ENCODE measurements at regions not wholly inside any gene's neighbourhood (a gene's known extent, or its start where the extent isn't known, plus 50 kb on each side); places are given as distances from the start of the nearest gene placed in this dataset.
A peak's percentile ranks its signal among the peaks of the same experiment; 100 is the strongest.
"Not testable (repeated sequence)": the region's sequence is repeated elsewhere in the genome, so short reads cannot be mapped to it uniquely, and the experiment has no call there.

- DNase-seq = no peak
Measured at GRCh38 chr7:19376538-19376937, 231.3 kb upstream of the FERD3L start.

GRCh38 chr7:19375976-19376375, 230.8 kb upstream of the FERD3L start:
- no peak for DNase-seq

GRCh38 chr7:19373334-19373733, 228.1 kb upstream of the FERD3L start:
- DNase-seq = no peak

GRCh38 chr7:19369806-19370205, 224.6 kb upstream of the FERD3L start:
- no peak for DNase-seq

GRCh38 chr7:19369182-19369581, 224.0 kb upstream of the FERD3L start:
- no peak for DNase-seq

GRCh38 chr7:19368491-19368925, 223.3 kb upstream of the FERD3L start:
- peak; percentile 49 for DNase-seq

GRCh38 chr7:19364950-19365349, 219.7 kb upstream of the FERD3L start:
- no peak for DNase-seq

GRCh38 chr7:19362099-19362498, 216.9 kb upstream of the FERD3L start:
- no peak for DNase-seq

- DNase-seq = no peak
Measured at GRCh38 chr7:19353180-19353579, 208.0 kb upstream of the FERD3L start.

GRCh38 chr7:19352305-19352695, 207.1 kb upstream of the FERD3L start:
- no peak for DNase-seq

- no peak for DNase-seq
Measured at GRCh38 chr7:19351341-19352304, 206.4 kb upstream of the FERD3L start.

- DNase-seq = no peak
Measured at GRCh38 chr7:19339512-19339911, 194.3 kb upstream of the FERD3L start.

- DNase-seq = not testable (repeated sequence)
Measured at GRCh38 chr7:19338512-19338911, 193.3 kb upstream of the FERD3L start.

GRCh38 chr7:19336836-19337383, 191.7 kb upstream of the FERD3L start:
- no peak for DNase-seq

- DNase-seq = no peak
Measured at GRCh38 chr7:19333706-19334105, 188.5 kb upstream of the FERD3L start.

GRCh38 chr7:19327018-19327417, 181.8 kb upstream of the FERD3L start:
- peak; percentile 67 for DNase-seq

GRCh38 chr7:19322002-19322401, 176.8 kb upstream of the FERD3L start:
- DNase-seq = no peak

GRCh38 chr7:19318287-19318686, 173.1 kb upstream of the FERD3L start:
- DNase-seq = no peak

- DNase-seq = no peak
Measured at GRCh38 chr7:19317461-19317860, 172.2 kb upstream of the FERD3L start.

- DNase-seq = no peak
Measured at GRCh38 chr7:19312416-19312815, 167.2 kb upstream of the FERD3L start.

- DNase-seq = no peak
Measured at GRCh38 chr7:19307554-19307953, 162.3 kb upstream of the FERD3L start.

- no peak for DNase-seq
Measured at GRCh38 chr7:19305698-19306097, 160.5 kb upstream of the FERD3L start.

- no peak for DNase-seq
Measured at GRCh38 chr7:19304086-19304485, 158.9 kb upstream of the FERD3L start.

GRCh38 chr7:19302731-19303130, 157.5 kb upstream of the FERD3L start:
- no peak for DNase-seq
